Hepatocyte (in vitro differentiated cells): ENCODE measurements at regions not wholly inside any gene's neighbourhood (a gene's known extent, or its start where the extent isn't known, plus 50 kb on each side); places are given as distances from the start of the nearest gene placed in this dataset.

Source experiments
- DNase-seq: peaks from one replicate; pipeline ENCODE4 v3.0.0-alpha.2; 2016; ENCODE audit warnings: low spot score
- H2AFZ ChIP-seq: fragments of 200-600 bp; sonication (generic); 2 replicates; pipeline ENCODE4 v1.6.0; 2016; ENCODE audit warnings: antibody characterized with exemption, mild to moderate bottlenecking
- H3K27ac ChIP-seq: fragments of 200-600 bp; sonication (generic); 2 replicates; pipeline ENCODE4 v1.5.1; 2016; ENCODE audit warnings: mild to moderate bottlenecking
- H3K27me3 ChIP-seq: fragments of 200-600 bp; sonication (generic); 2 replicates; pipeline ENCODE4 v1.6.1; 2016
- H3K36me3 ChIP-seq: fragments of 200-600 bp; sonication (generic); replicated peaks from 2 replicates; pipeline ENCODE4 v1.5.1; 2016; ENCODE audit warnings: low read depth; ENCODE audit not compliant: insufficient read depth
- H3K4me1 ChIP-seq: fragments of 200-600 bp; sonication (generic); 2 replicates; pipeline ENCODE4 v1.5.1; 2016; ENCODE audit warnings: mild to moderate bottlenecking, moderate library complexity; ENCODE audit not compliant: insufficient read depth
- H3K4me2 ChIP-seq: fragments of 200-600 bp; sonication (generic); 2 replicates; pipeline ENCODE4 v1.6.0; 2016
- H3K4me3 ChIP-seq: fragments of 200-600 bp; sonication (generic); 2 replicates; pipeline ENCODE4 v1.5.1; 2016; ENCODE audit warnings: mild to moderate bottlenecking
- H3K79me2 ChIP-seq: fragments of 200-600 bp; sonication (generic); 2 replicates; pipeline ENCODE4 v1.6.0; 2017; ENCODE audit warnings: mild to moderate bottlenecking
- H3K9me2 ChIP-seq: fragments of 200-600 bp; sonication (generic); replicated peaks from 2 replicates; pipeline ENCODE4 v1.6.0; 2017; ENCODE audit warnings: mild to moderate bottlenecking; ENCODE audit not compliant: insufficient read depth
- H3K9me3 ChIP-seq: fragments of 200-600 bp; sonication (generic); 2 replicates; pipeline ENCODE4 v1.5.1; 2016; ENCODE audit warnings: low read depth, mild to moderate bottlenecking
- H4K20me1 ChIP-seq: fragments of 200-600 bp; sonication (generic); 2 replicates; pipeline ENCODE4 v1.6.0; 2016; ENCODE audit warnings: mild to moderate bottlenecking; ENCODE audit not compliant: insufficient read depth, poor library complexity, severe bottlenecking
- EZH2 ChIP-seq: fragments of 200-600 bp; sonication (generic); IDR thresholded peaks from 2 replicates; pipeline ENCODE4 v1.6.1; 2016; ENCODE audit warnings: antibody characterized with exemption, mild to moderate bottlenecking, borderline replicate concordance
- EZH2phosphoT487 ChIP-seq: fragments of 200-600 bp; sonication (generic); IDR thresholded peaks from one replicate; pipeline ENCODE4 v1.6.1; 2018; ENCODE audit warnings: antibody characterized with exemption, mild to moderate bottlenecking, low read depth, moderate library complexity; ENCODE audit not compliant: unreplicated experiment, severe bottlenecking
- WGBS: methylation state at CpG from one replicate; pipeline ENCODE4 v1.1.6; 2016; ENCODE audit warnings: low lambda C conversion rate; ENCODE audit errors: missing lambda C conversion rate; 5-methylcytosine and 5-hydroxymethylcytosine counted together
- TF ChIP-seq, protein P1 (sequence below): fragments of 200-600 bp; sonication (generic); IDR thresholded peaks from 2 replicates; pipeline ENCODE4 v1.5.1; 2016; ENCODE audit warnings: antibody characterized with exemption, mild to moderate bottlenecking; ENCODE audit not compliant: poor library complexity

DNA sequence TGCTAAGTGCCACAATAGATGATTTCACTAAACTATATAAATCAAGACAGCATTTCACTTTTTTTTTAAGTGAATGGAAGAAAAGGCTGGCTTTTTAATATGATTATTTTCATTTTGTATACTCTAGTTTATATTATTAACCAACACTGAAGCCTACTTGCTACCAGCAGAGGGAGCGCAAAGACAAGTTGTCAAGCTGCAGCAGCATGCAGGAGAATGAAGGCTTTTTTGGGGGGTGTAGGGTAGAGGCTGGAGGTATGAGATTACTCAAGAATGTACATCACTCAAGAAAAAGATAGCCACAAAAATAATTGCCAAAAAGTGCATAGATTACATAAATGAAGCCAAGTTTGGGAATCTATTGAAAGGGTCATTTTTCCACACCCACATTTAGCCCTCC is 519.5 kb downstream of the FGF13 start:
- DNase-seq, result peak; percentile 47
- H2AFZ ChIP-seq, result no peak overlapping the region
- H3K27ac ChIP-seq, result no peak overlapping the region
- H3K4me1 ChIP-seq, result no peaks in the 10 kb centered on the region
- H3K4me2 ChIP-seq, result no peak overlapping the region
- no peaks in the 10 kb centered on the region for H4K20me1 ChIP-seq
- TF ChIP-seq EZH2phosphoT487, result no peak
- TF ChIP-seq, protein P1, sequence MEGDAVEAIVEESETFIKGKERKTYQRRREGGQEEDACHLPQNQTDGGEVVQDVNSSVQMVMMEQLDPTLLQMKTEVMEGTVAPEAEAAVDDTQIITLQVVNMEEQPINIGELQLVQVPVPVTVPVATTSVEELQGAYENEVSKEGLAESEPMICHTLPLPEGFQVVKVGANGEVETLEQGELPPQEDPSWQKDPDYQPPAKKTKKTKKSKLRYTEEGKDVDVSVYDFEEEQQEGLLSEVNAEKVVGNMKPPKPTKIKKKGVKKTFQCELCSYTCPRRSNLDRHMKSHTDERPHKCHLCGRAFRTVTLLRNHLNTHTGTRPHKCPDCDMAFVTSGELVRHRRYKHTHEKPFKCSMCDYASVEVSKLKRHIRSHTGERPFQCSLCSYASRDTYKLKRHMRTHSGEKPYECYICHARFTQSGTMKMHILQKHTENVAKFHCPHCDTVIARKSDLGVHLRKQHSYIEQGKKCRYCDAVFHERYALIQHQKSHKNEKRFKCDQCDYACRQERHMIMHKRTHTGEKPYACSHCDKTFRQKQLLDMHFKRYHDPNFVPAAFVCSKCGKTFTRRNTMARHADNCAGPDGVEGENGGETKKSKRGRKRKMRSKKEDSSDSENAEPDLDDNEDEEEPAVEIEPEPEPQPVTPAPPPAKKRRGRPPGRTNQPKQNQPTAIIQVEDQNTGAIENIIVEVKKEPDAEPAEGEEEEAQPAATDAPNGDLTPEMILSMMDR, result peak; percentile 71
- no peaks in the 10 kb centered on the region for H3K9me3 ChIP-seq
- no peaks in the 10 kb centered on the region for H3K36me3 ChIP-seq
- no peaks in the 10 kb centered on the region for H3K27me3 ChIP-seq
- 44% methylated on average over 1 of the region's 1 CpG for WGBS
- H3K79me2 ChIP-seq, result no peaks in the 10 kb centered on the region
- no peak overlapping the region for H3K4me3 ChIP-seq
- H3K9me2 ChIP-seq, result no peaks in the 10 kb centered on the region

DNA sequence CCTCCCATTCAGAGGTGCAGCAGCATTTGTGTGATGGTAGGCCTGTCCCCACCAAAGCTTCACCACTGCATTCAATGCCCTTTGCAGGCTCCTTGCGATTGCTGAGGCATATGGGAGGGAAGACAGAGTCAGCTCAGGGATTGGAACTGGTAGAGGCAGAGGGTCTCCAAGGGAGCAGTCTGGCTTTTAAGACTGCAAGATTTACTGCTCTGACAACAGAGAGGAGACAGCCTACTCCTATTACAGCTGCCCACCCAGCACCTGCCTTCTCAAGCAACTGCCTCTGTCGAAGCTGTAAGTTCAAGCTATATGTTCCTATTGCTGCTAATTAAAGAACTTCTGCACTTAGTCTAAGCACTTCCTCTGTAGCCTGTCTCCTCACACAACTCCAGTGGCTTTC is 481.8 kb downstream of the FGF13 start:
- no peak overlapping the region for H3K4me3 ChIP-seq
- H4K20me1 ChIP-seq, result no peaks in the 10 kb centered on the region
- no peaks in the 10 kb centered on the region for H3K9me3 ChIP-seq
- H3K4me1 ChIP-seq, result no peaks in the 10 kb centered on the region
- H3K4me2 ChIP-seq, result no peak overlapping the region
- no peaks in the 10 kb centered on the region for H3K27me3 ChIP-seq
- H3K79me2 ChIP-seq, result no peaks in the 10 kb centered on the region
- no peak overlapping the region for H3K27ac ChIP-seq
- no peaks in the 10 kb centered on the region for H3K36me3 ChIP-seq
- WGBS, result 68% methylated on average over 2 of the region's 2 CpGs
- no peak for DNase-seq
- no peak overlapping the region for H2AFZ ChIP-seq
- no peaks in the 10 kb centered on the region for H3K9me2 ChIP-seq
- TF ChIP-seq EZH2phosphoT487, result no peak
- TF ChIP-seq, protein P1, result no peak

DNA sequence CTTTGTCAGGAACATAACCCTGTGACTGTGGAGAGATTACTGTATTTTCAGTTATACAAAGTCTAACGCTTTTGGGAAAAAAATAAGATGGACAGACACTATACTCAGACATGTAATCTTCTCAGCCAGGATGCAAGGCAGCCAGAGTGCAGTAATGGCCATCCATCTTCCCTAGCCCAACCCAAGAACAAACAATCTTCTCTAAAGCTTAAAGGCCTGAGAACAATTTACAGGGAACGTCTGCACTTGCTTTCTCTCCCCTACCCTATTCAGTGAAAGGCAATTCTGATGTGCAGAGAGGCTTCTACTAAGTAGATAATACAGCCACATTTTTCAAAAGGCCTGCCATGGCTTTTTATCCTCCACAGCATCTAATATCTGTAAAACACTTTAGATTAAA is 471.3 kb downstream of the FGF13 start:
- TF ChIP-seq, protein P1, result no peak
- TF ChIP-seq EZH2phosphoT487 (no peak), EZH2 (no peak)
- Histone ChIP-seq H3K27ac (no peak overlapping the region), H3K4me1 (no peaks in the 10 kb centered on the region), H3K36me3 (no peaks in the 10 kb centered on the region), H3K79me2 (no peaks in the 10 kb centered on the region), H3K27me3 (no peaks in the 10 kb centered on the region), H3K4me2 (no peak overlapping the region), H4K20me1 (no peaks in the 10 kb centered on the region), H2AFZ (no peak overlapping the region), H3K4me3 (no peak overlapping the region), H3K9me2 (no peaks in the 10 kb centered on the region), H3K9me3 (no peaks in the 10 kb centered on the region)
- 32% methylated on average over 2 of the region's 2 CpGs for WGBS
- no peak for DNase-seq

DNA sequence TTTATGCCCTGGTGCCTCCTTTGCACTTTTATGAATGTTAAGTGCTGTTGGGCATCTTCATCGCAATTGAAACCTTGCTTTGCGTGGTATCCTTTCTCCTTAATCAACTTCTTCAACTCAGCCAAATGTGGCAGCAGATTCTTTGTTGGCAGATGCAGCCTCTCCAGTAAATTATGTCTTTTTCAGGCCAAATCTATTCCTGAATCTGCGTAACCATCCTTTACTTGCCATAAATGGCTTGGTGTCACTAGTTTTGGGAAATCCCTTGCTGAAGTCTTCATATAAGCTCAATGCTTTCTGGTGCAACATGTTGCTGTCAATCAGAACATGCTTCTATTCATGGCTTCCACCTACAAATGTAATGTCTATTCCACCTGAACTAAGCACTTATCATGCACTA is 457.5 kb downstream of the FGF13 start:
- Histone ChIP-seq H3K27me3 (no peaks in the 10 kb centered on the region), H4K20me1 (no peaks in the 10 kb centered on the region), H3K79me2 (no peaks in the 10 kb centered on the region), H3K4me2 (no peak overlapping the region), H3K9me2 (no peaks in the 10 kb centered on the region), H3K4me3 (no peak overlapping the region), H3K27ac (no peak overlapping the region), H3K36me3 (no peaks in the 10 kb centered on the region), H3K9me3 (no peaks in the 10 kb centered on the region), H2AFZ (no peak overlapping the region), H3K4me1 (no peaks in the 10 kb centered on the region)
- no peak for DNase-seq
- 83% methylated on average over 3 of the region's 3 CpGs for WGBS
- TF ChIP-seq EZH2 (no peak), EZH2phosphoT487 (no peak)
- TF ChIP-seq, protein P1, result no peak
